Duodenal mucosa (tissue), 2 donors: ENCODE measurements at regions not wholly inside any gene's neighbourhood (a gene's known extent, or its start where the extent isn't known, plus 50 kb on each side); places are given as distances from the start of the nearest gene placed in this dataset.

ENCODE experiments used
- H3K27ac ChIP-seq: one replicate; pipeline ENCODE4 v1.7.0; 2013; ENCODE audit warnings: low read depth, low read length
- H3K27me3 ChIP-seq, 2 donors: one replicate each; pipeline ENCODE4 v1.7.0; 2013; ENCODE audit warnings: low read length in 2 of 2, control low read depth in 1 of 2; ENCODE audit not compliant: insufficient read depth in 2 of 2, control insufficient read depth in 1 of 2
- H3K36me3 ChIP-seq, 2 donors: one replicate each; pipeline ENCODE4 v1.7.0; 2013; ENCODE audit warnings: low read length in 2 of 2, control low read depth in 1 of 2; ENCODE audit not compliant: insufficient read depth in 2 of 2, control insufficient read depth in 1 of 2
- H3K4me1 ChIP-seq, 2 donors: one replicate each; pipeline ENCODE4 v1.7.0; 2013; ENCODE audit warnings: low read length in 2 of 2, control low read depth in 1 of 2; ENCODE audit not compliant: insufficient read depth in 2 of 2, control insufficient read depth in 1 of 2
- H3K4me3 ChIP-seq, 2 donors: one replicate each; pipeline ENCODE4 v1.7.0; 2013; ENCODE audit warnings: low read length in 2 of 2, low read depth in 1 of 2
- H3K9ac ChIP-seq, 2 donors: one replicate each; pipeline ENCODE4 v1.7.0; 2013; ENCODE audit warnings: low read length in 2 of 2, low read depth in 1 of 2
- H3K9me3 ChIP-seq, 2 donors: one replicate each; pipeline ENCODE4 v1.7.0; 2013; ENCODE audit warnings: low read length in 2 of 2, control low read depth in 1 of 2; ENCODE audit not compliant: control insufficient read depth in 1 of 2

DNA sequence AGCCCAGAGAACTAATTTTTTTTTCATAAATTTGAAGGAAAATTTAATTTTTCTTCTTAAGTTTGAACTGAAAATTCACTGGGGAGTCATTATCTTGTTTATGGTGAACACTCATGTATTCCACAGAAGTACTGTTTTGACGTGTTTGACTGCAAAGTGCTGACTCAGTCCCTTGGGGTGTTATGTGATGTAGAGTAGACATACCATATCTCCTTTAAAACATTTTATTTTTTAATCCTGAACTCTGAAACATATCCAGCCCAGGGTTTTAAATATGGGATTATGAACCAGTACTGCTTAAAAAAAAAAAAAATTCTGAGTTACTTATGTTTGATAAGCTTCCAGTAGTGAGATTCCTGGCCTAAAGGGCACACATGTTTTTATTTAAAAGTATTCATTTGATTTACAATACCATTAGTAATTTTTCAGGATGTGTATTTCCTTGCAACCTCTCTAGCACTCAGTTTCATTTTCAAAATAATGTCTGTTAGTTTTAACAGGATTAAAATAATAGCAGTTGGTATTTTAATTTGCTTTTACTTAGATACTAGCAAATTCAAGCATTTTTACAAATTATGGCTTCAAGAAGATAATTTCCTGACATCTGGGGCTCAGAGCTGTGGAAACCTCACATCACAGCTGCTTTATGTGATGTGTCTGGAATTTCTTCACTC is 81.7 kb upstream of the PDE10A start:
- Histone ChIP-seq H3K9ac (no peak overlapping the region), H3K27ac (no peak overlapping the region), H3K36me3 (no peaks in the 10 kb centered on the region), H3K4me3 (no peak overlapping the region), H3K27me3 (no peaks in the 10 kb centered on the region), H3K9me3 (no peaks in the 10 kb centered on the region), H3K4me1 (no peaks in the 10 kb centered on the region)

DNA sequence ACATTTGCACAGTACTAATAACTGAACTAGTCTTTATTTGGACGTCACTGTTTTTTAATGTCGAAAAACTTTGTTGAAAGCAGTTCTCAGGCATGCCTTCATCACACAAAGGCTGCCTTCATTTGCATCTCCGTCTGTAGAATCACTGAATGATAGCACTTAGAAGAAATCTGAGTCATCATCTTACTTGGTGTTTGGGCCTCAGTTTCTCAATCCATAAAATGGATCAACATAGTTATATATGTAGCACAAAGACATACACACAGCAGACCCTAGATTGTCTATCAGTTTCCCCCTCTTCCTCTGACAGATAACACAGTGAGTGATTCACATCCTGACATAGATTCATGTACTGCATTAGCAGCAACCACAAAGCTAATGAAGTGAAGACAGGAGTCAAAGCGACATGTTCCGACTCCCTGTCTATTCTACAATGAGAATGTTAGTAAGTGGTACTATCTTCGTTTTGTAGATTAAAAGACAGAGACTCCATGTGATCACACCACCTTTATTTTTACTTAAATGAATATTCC is 80.4 kb upstream of the PDE10A start:
- no peaks in the 10 kb centered on the region for H3K9me3 ChIP-seq
- no peak overlapping the region for H3K9ac ChIP-seq
- H3K4me3 ChIP-seq: no peak overlapping the region
- no peaks in the 10 kb centered on the region for H3K4me1 ChIP-seq
- no peaks in the 10 kb centered on the region for H3K27me3 ChIP-seq
- no peak overlapping the region for H3K27ac ChIP-seq
- H3K36me3 ChIP-seq: no peaks in the 10 kb centered on the region

DNA sequence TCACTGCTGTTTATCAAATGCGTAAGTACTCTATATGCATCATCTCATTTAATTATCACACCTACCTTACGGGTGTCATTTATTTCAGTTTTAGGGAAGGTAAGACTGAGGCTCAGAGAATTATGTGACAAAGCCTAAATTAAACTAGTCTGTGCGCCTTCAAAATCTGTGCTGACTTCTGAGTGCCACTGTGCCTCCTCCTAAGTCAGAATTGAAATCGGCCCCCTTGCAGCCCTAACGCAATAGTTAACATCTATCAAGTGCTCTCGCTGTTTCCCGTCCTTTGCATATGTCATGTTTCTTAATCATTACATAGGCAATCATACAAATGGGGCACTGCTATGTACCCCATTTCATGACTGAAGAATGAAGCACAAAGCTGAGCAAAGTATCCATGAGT is 79.0 kb upstream of the PDE10A start:
- Histone ChIP-seq H3K36me3 (no peaks in the 10 kb centered on the region), H3K4me3 (no peak overlapping the region), H3K9ac (no peak overlapping the region), H3K27ac (no peak overlapping the region), H3K27me3 (no peaks in the 10 kb centered on the region), H3K9me3 (peaks cover 0 to 6% of the 10 kb centered on the region in 2 donors), H3K4me1 (no peaks in the 10 kb centered on the region)

DNA sequence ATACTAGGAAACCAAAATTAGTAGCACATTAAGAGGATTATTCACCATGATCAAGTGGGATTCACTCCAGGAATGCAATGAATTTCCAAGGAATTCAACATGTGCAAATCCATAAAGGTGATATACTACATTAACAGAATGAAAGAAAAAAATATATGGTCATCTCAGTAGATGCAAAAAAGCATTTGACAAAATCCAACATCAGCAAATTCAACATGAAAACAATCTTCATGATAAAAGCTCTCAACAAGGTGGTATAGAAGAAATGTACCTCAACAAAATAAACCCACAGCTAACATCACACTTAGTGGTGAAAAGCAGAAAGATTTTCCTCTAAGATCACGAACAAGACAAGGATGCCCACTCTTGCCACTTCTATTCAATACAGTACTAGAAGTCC is 74.4 kb upstream of the PDE10A start:
- no peaks in the 10 kb centered on the region for H3K36me3 ChIP-seq
- peaks cover 0 to 7% of the 10 kb centered on the region in 2 donors for H3K9me3 ChIP-seq
- no peak overlapping the region for H3K27ac ChIP-seq
- no peak overlapping the region for H3K4me3 ChIP-seq
- H3K4me1 ChIP-seq: no peaks in the 10 kb centered on the region
- H3K9ac ChIP-seq: no peak overlapping the region
- H3K27me3 ChIP-seq: no peaks in the 10 kb centered on the region

DNA sequence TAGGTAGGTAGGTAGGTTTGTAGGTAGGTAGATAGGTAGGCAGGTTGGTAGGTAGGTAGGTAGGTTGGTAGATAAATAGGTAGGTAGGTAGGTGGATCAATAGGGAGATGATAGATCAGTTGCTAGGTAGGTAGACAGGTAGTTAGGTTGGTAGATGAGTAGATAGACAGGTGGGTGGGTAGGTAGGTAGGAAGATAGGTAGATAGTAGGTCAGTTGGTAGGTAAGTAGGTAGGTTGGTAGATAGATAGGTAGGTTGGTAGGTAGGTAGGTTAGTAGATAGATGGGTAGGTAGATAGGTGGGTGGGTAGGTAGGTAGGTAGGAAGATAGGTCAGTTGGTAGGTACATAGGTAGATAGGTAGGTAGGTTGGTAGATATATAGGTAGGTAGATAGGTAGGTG is 72.0 kb upstream of the PDE10A start:
- Histone ChIP-seq H3K27ac (no peak overlapping the region), H3K4me3 (no peak overlapping the region), H3K9me3 (peaks cover 0 to 7% of the 10 kb centered on the region in 2 donors), H3K4me1 (no peaks in the 10 kb centered on the region), H3K27me3 (no peaks in the 10 kb centered on the region), H3K36me3 (no peaks in the 10 kb centered on the region), H3K9ac (no peak overlapping the region)

DNA sequence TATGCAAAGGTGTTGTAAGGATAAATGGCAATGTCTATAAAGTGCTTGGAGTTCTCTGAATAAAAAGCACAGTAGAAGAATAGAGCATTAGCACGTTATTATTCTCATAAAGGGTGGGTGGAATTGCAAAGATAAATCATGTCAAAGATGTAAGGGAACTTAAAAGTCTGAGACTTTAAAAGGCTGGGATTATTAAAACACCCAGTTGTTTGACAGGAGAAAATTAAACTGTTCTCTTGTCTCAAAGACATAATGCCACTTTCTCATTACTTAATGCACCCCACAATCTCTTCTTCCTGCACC is 70.4 kb upstream of the PDE10A start:
- no peak overlapping the region for H3K27ac ChIP-seq
- peaks cover 0 to 7% of the 10 kb centered on the region in 2 donors for H3K9me3 ChIP-seq
- no peak overlapping the region for H3K9ac ChIP-seq
- H3K4me1 ChIP-seq: no peaks in the 10 kb centered on the region
- no peak overlapping the region for H3K4me3 ChIP-seq
- H3K27me3 ChIP-seq: no peaks in the 10 kb centered on the region
- H3K36me3 ChIP-seq: no peaks in the 10 kb centered on the region

DNA sequence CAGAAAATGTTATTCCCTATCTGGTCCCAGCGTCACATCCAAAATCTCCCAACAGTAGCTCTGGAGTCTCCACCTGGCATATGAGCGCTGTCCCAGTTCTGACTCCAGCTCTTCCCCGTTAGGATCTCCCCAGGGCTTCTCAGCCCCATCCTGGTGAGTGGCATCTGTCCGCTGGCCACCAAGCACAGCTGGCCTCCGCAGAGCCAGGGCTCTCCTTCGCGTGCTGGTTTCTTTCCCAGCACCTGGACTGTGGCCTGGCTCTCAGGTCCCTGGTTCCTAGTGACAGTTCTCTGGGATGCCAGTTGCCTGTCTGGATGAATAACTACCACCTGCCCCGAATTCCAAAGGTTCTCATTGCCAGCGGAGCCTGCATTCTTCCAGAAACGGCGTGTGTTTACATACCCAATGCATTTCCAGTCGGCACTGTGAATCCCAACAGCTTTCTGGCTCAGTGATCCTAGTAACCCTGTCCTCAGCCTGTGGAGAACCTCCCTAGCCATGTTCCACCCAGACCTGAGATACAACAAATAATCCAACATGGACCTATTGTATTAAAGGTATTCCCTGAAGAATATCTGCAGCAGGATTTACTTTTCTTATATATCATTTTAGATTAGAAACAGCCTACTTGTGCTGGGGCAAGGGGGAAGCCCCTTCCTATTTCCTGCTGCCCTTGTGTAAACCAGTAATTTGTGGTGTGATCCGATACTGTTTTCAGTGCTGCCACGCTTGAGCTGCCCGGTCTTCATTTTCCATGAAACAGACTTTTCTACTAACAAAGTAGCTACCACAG is 69.9 kb upstream of the PDE10A start:
- H3K9ac ChIP-seq: no peak overlapping the region
- no peak overlapping the region for H3K4me3 ChIP-seq
- H3K9me3 ChIP-seq: peaks cover 0 to 7% of the 10 kb centered on the region in 2 donors
- H3K27ac ChIP-seq: no peak overlapping the region
- no peaks in the 10 kb centered on the region for H3K36me3 ChIP-seq
- H3K27me3 ChIP-seq: no peaks in the 10 kb centered on the region
- no peaks in the 10 kb centered on the region for H3K4me1 ChIP-seq

DNA sequence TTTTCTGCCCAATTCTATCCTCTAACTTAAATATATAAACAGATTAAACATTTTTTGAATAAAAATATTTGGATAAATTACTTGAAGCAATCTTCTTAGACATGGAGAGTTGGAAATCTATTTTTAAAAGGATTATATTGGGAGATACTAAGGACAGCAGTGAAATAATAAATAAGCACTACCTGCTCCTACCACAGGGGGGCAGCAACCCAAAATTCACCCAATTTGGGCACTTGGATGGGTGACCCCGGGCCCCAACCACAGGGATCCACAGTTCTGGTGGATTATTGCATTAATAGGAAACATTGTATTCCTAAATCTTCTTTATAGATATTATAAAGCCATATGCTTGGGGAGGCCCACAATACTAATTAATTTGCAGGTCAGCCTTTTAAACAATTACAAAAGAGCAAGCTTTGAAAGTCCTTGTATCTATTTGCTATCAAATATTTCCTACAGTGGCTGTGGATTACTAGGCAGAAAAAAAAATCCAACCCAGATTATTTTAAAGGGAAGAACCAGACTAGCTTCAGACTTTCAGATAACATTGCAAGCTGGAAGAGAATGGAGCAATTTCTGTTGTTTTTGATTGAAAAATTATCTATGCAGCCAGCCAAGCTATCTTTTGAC is 66.4 kb upstream of the PDE10A start:
- Histone ChIP-seq H3K36me3 (no peaks in the 10 kb centered on the region), H3K9me3 (no peaks in the 10 kb centered on the region), H3K27me3 (no peaks in the 10 kb centered on the region), H3K4me3 (no peak overlapping the region), H3K27ac (no peak overlapping the region), H3K9ac (no peak overlapping the region), H3K4me1 (no peaks in the 10 kb centered on the region)

DNA sequence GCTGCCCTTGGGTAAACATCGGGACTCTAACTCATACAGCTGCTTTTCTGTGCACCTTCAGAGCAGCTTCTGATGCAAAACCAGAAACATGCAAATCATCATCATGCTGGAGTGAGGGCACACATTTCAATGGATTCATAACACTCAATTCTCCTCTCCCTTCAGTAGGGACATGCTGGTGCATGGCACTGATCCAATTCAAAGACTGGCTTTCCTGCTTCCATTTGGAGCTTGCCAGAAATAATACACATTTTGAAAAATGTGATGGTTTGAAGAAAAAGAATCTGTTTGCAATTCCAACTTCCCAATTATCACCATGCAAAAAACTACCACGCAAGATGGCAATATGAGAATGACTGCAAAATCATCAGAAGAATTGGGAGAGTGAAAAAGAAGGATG is 65.2 kb upstream of the PDE10A start:
- no peak overlapping the region for H3K27ac ChIP-seq
- no peak overlapping the region for H3K4me3 ChIP-seq
- H3K36me3 ChIP-seq: no peaks in the 10 kb centered on the region
- no peak overlapping the region for H3K9ac ChIP-seq
- H3K4me1 ChIP-seq: no peaks in the 10 kb centered on the region
- no peaks in the 10 kb centered on the region for H3K9me3 ChIP-seq
- H3K27me3 ChIP-seq: no peaks in the 10 kb centered on the region

DNA sequence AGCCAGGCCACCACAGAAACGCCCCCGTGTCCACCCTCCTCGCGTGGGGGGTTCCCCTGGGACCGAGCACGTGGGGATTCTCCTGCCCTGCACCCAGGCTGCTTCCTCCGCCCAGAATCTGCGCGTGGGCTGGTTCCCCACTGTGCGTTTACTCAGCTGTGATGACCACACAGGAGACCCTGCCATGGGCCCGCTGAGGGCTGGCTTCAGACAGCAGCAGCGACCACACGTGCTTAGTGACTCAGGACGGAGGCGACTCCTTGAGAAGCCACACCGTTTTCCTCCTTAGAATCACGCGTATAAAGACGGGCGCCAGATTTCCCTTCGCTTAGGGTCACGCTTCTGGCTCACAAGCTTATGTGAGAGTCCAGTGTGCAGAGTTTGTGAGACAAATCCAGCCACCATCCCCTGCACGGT is 63.9 kb upstream of the PDE10A start:
- H3K36me3 ChIP-seq: no peaks in the 10 kb centered on the region
- no peaks in the 10 kb centered on the region for H3K4me1 ChIP-seq
- H3K27me3 ChIP-seq: no peaks in the 10 kb centered on the region
- H3K9me3 ChIP-seq: no peaks in the 10 kb centered on the region
- H3K9ac ChIP-seq: no peak overlapping the region
- no peak overlapping the region for H3K4me3 ChIP-seq
- H3K27ac ChIP-seq: no peak overlapping the region
